ENCODE measurements at regions not wholly inside any gene's neighbourhood (a gene's known extent, or its start where the extent isn't known, plus 50 kb on each side); places are given as distances from the start of the nearest gene placed in this dataset.

- TF ChIP-seq CTCF (IDR thresholded peaks at IDR 0.05) (no peak), POLR2A (IDR thresholded peaks at IDR 0.05) (no peak)
Observed at GRCh38 chr5:99034336-99034735, 105.5 kb upstream of the CHD1 start.

Data from esophagus squamous epithelium (tissue), 4 donors.